Endodermal cell (in vitro differentiated cells): ENCODE measurements at regions not wholly inside any gene's neighbourhood (a gene's known extent, or its start where the extent isn't known, plus 50 kb on each side); places are given as distances from the start of the nearest gene placed in this dataset.

Experiments
- DNase-seq: peaks from one replicate; pipeline ENCODE4 v3.0.0-alpha.2; 2017
- H3K27ac ChIP-seq: 2 replicates; pipeline ENCODE4 v1.5.1; 2013; ENCODE audit warnings: mild to moderate bottlenecking, low read depth, low read length, moderate library complexity
- H3K27me3 ChIP-seq: 2 replicates; pipeline ENCODE4 v1.6.1; 2013; ENCODE audit warnings: mild to moderate bottlenecking, low read length, moderate library complexity; ENCODE audit not compliant: insufficient read depth, control insufficient read depth, poor library complexity, severe bottlenecking
- H3K36me3 ChIP-seq: 2 replicates; pipeline ENCODE4 v1.7.0; 2013; ENCODE audit warnings: mild to moderate bottlenecking, low read length, moderate library complexity; ENCODE audit not compliant: control insufficient read depth, insufficient read depth
- H3K4me1 ChIP-seq: one replicate; pipeline ENCODE4 v1.7.0; 2013; ENCODE audit warnings: low read length; ENCODE audit not compliant: control insufficient read depth, insufficient read depth
- H3K4me3 ChIP-seq: 2 replicates; pipeline ENCODE4 v1.5.1; 2013; ENCODE audit warnings: mild to moderate bottlenecking, low read length, moderate library complexity
- H3K9ac ChIP-seq: 2 replicates; pipeline ENCODE4 v1.6.1; 2013; ENCODE audit warnings: mild to moderate bottlenecking, low read length, moderate library complexity; ENCODE audit not compliant: poor library complexity, severe bottlenecking; ENCODE audit errors: extremely low read depth
- H3K9me3 ChIP-seq: 2 replicates; pipeline ENCODE4 v1.6.1; 2013; ENCODE audit warnings: mild to moderate bottlenecking, low read length, moderate library complexity; ENCODE audit not compliant: control insufficient read depth
- H3K27ac Mint-ChIP-seq: 2 replicates; pipeline ENCODE4 v1.8.0; 2020; ENCODE audit warnings: mixed read lengths
- H3K27me3 Mint-ChIP-seq: 2 replicates; pipeline ENCODE4 v1.8.0; 2021; ENCODE audit warnings: mild to moderate bottlenecking, mixed read lengths; ENCODE audit not compliant: insufficient read depth
- H3K36me3 Mint-ChIP-seq: 2 replicates; pipeline ENCODE4 v1.8.0; 2020; ENCODE audit warnings: low read depth, mixed read lengths
- H3K4me1 Mint-ChIP-seq: 2 replicates; pipeline ENCODE4 v1.8.0; 2020; ENCODE audit warnings: mixed read lengths
- H3K4me3 Mint-ChIP-seq: 2 replicates; pipeline ENCODE4 v1.8.0; 2020; ENCODE audit warnings: mild to moderate bottlenecking, moderate library complexity, mixed read lengths
- H3K9me3 Mint-ChIP-seq: 2 replicates; pipeline ENCODE4 v1.8.0; 2020; ENCODE audit warnings: mild to moderate bottlenecking, mixed read lengths
- WGBS, 2 experiments: methylation state at CpG; one replicate each; pipeline versions ENCODE4 v1.1.5 to v1.1.7; 2013; ENCODE audit warnings: missing lambda C conversion rate in 2 of 2, mixed read lengths in 1 of 2; ENCODE audit not compliant: insufficient coverage in 1 of 2, insufficient read length in 1 of 2; 5-methylcytosine and 5-hydroxymethylcytosine counted together
- TF ChIP-seq, protein P1 (sequence below): fragments of 200-600 bp; sonication (generic); conservative IDR thresholded peaks from 2 replicates; pipeline ENCODE4 v1.5.0; 2021; ENCODE audit warnings: antibody characterized with exemption, mild to moderate bottlenecking

DNA sequence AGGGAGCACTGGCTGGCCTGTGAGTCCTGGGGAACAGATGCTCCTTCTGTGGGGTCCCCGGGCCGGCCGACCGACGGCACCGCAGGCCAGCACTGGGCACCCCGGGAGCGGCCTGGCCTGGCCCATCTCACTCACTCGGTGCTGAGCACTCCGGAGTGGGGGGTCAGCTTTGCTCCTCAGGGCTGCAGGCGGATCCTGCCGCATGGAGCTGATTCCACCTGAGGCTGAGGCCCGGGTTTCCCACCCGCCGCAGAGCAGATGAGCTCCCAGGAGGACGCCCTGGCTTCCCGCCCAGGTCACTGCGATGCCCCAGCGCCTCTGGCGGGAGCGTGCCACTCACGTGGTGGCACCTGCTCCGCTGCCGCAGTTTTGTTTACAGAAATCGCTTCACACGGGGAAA lies 418.6 kb downstream of the GALR1 start:
- H3K4me1 ChIP-seq = no peaks in the 10 kb centered on the region
- H3K4me3 ChIP-seq = no peak overlapping the region
- H3K9me3 ChIP-seq = no peaks in the 10 kb centered on the region
- Mint-ChIP-seq H3K4me1 (peaks cover 5% of the 10 kb centered on the region), H3K27ac (no peak overlapping the region), H3K4me3 (no peak overlapping the region), H3K36me3 (no peaks in the 10 kb centered on the region), H3K27me3 (peaks cover 10% of the 10 kb centered on the region), H3K9me3 (no peaks in the 10 kb centered on the region)
- H3K27me3 ChIP-seq = no peaks in the 10 kb centered on the region
- WGBS, 2 experiments = 89 to 94% methylated on average over 25 to 26 of the region's 26 CpGs
- no peak overlapping the region for H3K9ac ChIP-seq
- no peaks in the 10 kb centered on the region for H3K36me3 ChIP-seq
- TF ChIP-seq, protein P1, sequence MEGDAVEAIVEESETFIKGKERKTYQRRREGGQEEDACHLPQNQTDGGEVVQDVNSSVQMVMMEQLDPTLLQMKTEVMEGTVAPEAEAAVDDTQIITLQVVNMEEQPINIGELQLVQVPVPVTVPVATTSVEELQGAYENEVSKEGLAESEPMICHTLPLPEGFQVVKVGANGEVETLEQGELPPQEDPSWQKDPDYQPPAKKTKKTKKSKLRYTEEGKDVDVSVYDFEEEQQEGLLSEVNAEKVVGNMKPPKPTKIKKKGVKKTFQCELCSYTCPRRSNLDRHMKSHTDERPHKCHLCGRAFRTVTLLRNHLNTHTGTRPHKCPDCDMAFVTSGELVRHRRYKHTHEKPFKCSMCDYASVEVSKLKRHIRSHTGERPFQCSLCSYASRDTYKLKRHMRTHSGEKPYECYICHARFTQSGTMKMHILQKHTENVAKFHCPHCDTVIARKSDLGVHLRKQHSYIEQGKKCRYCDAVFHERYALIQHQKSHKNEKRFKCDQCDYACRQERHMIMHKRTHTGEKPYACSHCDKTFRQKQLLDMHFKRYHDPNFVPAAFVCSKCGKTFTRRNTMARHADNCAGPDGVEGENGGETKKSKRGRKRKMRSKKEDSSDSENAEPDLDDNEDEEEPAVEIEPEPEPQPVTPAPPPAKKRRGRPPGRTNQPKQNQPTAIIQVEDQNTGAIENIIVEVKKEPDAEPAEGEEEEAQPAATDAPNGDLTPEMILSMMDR = no peak
- DNase-seq = no peak
- H3K27ac ChIP-seq = no peak overlapping the region

DNA sequence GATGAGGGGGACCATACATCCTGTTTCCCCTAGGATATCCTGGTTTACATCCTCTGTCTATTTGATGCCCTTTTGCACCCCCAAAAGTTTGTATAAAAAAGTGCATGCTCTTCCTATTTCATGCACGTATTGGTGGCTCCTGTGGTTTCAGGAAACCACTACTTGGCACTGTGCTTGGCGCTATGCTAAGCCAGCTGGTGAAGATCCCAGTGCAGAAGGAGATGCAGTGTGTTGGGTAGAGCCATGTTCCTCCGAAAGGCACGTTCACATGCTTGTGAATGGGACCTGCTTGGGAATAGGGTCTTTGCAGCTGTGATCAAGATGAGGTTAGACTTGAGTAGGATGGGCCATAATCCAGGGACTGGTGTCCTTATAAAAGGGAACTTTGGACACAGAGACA lies 419.7 kb downstream of the GALR1 start:
- peaks cover 5% of the 10 kb centered on the region for H3K4me1 Mint-ChIP-seq
- DNase-seq = no peak
- WGBS, 2 experiments = 88 to 93% methylated on average over 4 of the region's 4 CpGs
- H3K36me3 Mint-ChIP-seq = no peaks in the 10 kb centered on the region
- Histone ChIP-seq H3K4me1 (no peaks in the 10 kb centered on the region), H3K27me3 (no peaks in the 10 kb centered on the region), H3K27ac (no peak overlapping the region), H3K4me3 (no peak overlapping the region), H3K9ac (no peak overlapping the region), H3K9me3 (no peaks in the 10 kb centered on the region), H3K36me3 (no peaks in the 10 kb centered on the region)
- H3K27ac Mint-ChIP-seq = no peak overlapping the region
- H3K9me3 Mint-ChIP-seq = no peaks in the 10 kb centered on the region
- H3K4me3 Mint-ChIP-seq = no peak overlapping the region
- peaks cover 10% of the 10 kb centered on the region for H3K27me3 Mint-ChIP-seq
- TF ChIP-seq, protein P1 = no peak

DNA sequence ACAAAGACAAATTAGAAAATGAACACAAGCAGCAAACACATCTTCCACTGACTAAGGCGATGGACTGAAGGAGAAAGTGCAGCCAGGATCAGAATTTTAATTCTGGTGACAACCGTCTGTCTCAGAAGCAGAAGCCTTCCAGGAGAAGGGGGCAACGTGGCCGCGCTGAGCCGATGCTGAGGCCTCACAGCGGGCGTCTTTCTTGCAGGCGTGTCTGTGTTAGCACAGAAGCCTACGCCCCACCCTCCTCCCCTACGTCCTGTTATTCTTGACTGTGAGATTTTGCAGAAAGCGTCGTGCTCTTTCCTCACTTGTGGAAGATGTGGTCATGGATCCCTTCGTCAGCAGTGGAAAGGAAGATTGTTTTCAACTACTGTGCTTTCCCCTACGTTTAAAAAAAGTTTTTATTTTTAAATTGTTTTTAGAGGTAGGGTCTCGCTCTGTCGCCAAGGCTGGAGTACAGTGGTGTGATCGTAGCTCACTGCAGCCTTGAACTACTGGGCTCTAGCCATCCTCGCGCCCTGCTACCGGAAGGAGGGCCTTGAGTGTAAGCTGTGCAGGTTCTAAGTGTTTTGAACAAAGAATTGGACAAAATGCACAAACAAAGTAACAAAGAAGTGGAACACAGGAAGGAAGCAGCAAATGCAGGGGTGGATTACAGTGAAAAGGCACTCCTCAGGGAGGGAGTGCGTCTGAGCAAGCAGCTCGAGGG lies 422.0 kb downstream of the GALR1 start:
- Histone ChIP-seq H3K27me3 (no peaks in the 10 kb centered on the region), H3K4me1 (no peaks in the 10 kb centered on the region), H3K9ac (no peak overlapping the region), H3K36me3 (no peaks in the 10 kb centered on the region), H3K4me3 (no peak overlapping the region), H3K27ac (no peak overlapping the region), H3K9me3 (no peaks in the 10 kb centered on the region)
- H3K27ac Mint-ChIP-seq = no peak overlapping the region
- TF ChIP-seq, protein P1 = no peak
- DNase-seq = peak; percentile 78
- WGBS, 2 experiments = 50 to 51% methylated on average over 6 to 23 of the region's 23 CpGs
- H3K4me3 Mint-ChIP-seq = no peak overlapping the region
- H3K9me3 Mint-ChIP-seq = no peaks in the 10 kb centered on the region
- peaks cover 5% of the 10 kb centered on the region for H3K4me1 Mint-ChIP-seq
- H3K27me3 Mint-ChIP-seq = peaks cover 10% of the 10 kb centered on the region
- H3K36me3 Mint-ChIP-seq = no peaks in the 10 kb centered on the region
